ENCODE measurements at regions not wholly inside any gene's neighbourhood (a gene's known extent, or its start where the extent isn't known, plus 50 kb on each side); places are given as distances from the start of the nearest gene placed in this dataset.

DNA sequence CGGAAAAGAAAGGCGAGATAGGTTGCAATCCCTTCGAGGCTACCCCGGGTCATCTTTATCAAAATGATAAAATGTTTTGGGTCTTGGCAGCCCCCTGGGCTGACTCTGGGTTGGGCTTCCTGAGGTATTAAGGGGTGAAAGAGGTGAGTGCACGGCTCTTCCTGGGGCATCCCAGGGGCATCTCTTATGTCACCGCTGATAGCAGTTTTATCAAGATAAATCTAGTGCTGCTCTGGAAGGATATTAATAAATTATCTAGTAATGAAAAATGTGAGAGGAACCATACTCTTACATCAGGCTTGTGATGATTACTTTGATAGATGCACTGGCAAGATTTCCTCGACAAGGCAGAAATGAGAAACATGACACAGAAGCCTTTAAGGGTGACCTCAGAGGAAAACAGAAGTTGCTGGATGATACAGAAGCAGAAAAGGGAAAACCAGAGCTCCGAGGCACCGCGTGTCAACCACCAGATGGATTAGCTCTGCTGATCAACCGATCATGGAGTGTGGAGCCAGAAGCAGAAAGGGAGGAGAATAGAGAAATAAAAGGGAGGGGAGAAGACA is 491.3 kb downstream of the TMEM114 start:
- Histone ChIP-seq H3K27me3 (no peaks in the 10 kb centered on the region), H3K9me3 (no peaks in the 10 kb centered on the region), H3K27ac (no peak overlapping the region), H3K4me3 (no peak overlapping the region), H3K36me3 (no peaks in the 10 kb centered on the region), H3K4me1 (no peaks in the 10 kb centered on the region)
- TF ChIP-seq, protein P1, sequence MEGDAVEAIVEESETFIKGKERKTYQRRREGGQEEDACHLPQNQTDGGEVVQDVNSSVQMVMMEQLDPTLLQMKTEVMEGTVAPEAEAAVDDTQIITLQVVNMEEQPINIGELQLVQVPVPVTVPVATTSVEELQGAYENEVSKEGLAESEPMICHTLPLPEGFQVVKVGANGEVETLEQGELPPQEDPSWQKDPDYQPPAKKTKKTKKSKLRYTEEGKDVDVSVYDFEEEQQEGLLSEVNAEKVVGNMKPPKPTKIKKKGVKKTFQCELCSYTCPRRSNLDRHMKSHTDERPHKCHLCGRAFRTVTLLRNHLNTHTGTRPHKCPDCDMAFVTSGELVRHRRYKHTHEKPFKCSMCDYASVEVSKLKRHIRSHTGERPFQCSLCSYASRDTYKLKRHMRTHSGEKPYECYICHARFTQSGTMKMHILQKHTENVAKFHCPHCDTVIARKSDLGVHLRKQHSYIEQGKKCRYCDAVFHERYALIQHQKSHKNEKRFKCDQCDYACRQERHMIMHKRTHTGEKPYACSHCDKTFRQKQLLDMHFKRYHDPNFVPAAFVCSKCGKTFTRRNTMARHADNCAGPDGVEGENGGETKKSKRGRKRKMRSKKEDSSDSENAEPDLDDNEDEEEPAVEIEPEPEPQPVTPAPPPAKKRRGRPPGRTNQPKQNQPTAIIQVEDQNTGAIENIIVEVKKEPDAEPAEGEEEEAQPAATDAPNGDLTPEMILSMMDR (IDR thresholded peaks at IDR 0.05) = no peak
- DNase-seq (ENCODE audit: low spot score) = no peak

DNA sequence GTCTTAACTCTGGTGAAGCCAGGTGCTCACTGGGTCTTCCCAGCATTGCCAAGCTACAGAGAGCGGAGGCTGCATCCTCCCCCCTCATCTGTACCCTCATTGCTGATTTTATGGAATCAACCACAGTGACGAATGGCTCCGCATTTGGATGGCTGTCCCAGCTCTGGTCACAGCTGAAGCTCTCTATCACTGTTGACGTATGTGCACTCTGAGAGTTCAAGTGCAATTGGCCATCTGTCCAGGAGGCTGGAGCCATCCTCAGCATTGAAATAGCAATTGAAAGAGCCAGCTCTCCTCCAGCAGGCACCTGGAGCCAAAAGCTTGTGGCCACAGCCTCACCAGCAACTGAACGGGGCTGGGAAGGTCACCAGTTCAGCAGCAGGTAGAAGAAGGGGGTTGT is 494.1 kb downstream of the TMEM114 start:
- Histone ChIP-seq H3K27me3 (no peaks in the 10 kb centered on the region), H3K4me3 (no peak overlapping the region), H3K9me3 (no peaks in the 10 kb centered on the region), H3K36me3 (no peaks in the 10 kb centered on the region), H3K27ac (no peak overlapping the region), H3K4me1 (no peaks in the 10 kb centered on the region)
- TF ChIP-seq, protein P1 (IDR thresholded peaks at IDR 0.05) = no peak
- DNase-seq (ENCODE audit: low spot score) = no peak

DNA sequence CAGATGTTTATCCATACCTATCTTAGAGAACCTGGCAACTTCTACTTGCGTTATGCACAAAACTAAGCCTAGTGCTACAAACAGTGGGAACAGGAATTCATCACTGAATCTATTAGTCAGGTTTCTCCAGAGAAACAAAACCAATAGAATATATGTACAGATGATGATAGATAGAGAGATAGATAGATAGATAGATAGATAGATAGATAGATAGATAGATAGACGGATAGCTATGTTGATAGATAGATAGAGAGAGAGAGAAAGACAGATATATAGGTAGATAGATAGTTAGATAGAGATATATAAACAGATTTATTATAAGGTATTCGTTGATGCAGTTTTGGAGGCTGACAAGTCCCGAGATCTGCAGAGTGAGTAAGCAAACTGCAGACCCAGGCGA is 495.6 kb downstream of the TMEM114 start:
- TF ChIP-seq, protein P1 (IDR thresholded peaks at IDR 0.05) = no peak
- Histone ChIP-seq H3K27me3 (no peaks in the 10 kb centered on the region), H3K9me3 (no peaks in the 10 kb centered on the region), H3K4me3 (no peak overlapping the region), H3K36me3 (no peaks in the 10 kb centered on the region), H3K27ac (no peak overlapping the region), H3K4me1 (no peaks in the 10 kb centered on the region)
- DNase-seq (ENCODE audit: low spot score) = no peak

DNA sequence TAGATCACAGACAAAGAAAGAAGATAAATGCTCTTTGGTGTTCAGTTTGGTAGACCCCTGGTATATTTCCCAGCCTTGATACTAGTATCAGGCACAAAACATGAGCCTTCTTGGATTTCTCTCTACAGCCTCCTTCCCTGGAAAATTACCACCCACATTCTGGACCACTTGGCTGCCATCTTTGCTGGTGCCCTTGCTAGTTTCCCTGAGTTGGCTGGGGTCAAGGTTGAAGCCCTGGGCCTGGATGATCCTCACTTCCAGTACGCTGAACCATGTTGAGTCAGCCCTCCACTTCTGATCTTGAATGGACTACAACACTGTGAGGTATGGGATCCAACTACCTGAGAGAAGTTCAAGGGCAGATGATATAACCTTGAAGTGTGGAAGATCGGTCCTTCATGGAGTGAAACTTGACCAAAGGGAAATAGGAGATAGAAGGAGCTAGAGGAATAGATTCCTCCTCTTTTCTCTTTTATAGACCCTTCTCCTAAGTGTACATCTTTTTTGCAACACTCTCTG is 501.4 kb downstream of the TMEM114 start:
- TF ChIP-seq, protein P1 (IDR thresholded peaks at IDR 0.05) = no peak
- Histone ChIP-seq H3K27ac (no peak overlapping the region), H3K4me1 (no peaks in the 10 kb centered on the region), H3K9me3 (no peaks in the 10 kb centered on the region), H3K4me3 (no peak overlapping the region), H3K27me3 (no peaks in the 10 kb centered on the region), H3K36me3 (no peaks in the 10 kb centered on the region)
- DNase-seq (ENCODE audit: low spot score) = no peak

DNA sequence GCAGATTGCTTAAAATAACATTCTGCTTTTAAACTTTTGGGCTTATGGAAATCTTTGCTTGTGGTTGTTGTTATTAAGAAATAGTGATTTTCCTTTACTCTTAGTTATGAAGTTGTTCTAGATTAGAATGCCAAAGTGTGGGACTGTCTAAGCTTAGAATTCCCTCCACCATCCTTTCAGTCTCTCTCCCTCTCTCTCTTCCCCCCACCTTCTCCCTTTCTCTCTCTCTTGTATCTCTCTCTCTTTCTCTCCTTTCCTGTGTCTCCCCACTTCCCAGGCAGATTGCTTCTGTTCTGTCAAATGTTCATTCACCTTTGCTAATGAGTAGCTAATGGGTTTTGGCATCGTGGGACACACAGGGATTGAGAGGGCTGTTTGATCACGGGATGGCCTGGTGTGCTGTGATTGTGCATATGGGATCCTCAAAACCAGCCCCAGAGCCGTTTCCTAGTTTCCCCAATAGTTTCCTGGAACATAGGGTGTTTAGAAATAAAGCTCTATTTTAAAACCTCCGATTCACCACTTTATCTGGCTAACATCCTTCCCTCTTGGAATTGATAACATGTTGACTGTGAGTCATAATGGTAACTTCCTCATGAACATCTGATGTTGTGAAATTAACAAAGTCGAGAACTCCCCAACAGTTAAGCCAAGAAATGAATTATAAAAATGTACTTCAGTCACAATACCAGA is 502.6 kb downstream of the TMEM114 start:
- H3K4me3 ChIP-seq = no peak overlapping the region
- H3K27ac ChIP-seq = no peak overlapping the region
- DNase-seq (ENCODE audit: low spot score) = no peak
- H3K27me3 ChIP-seq = no peaks in the 10 kb centered on the region
- H3K4me1 ChIP-seq = no peaks in the 10 kb centered on the region
- no peaks in the 10 kb centered on the region for H3K9me3 ChIP-seq
- TF ChIP-seq, protein P1 (IDR thresholded peaks at IDR 0.05) = no peak
- H3K36me3 ChIP-seq = no peaks in the 10 kb centered on the region
